ENCODE measurements at regions not wholly inside any gene's neighbourhood (a gene's known extent, or its start where the extent isn't known, plus 50 kb on each side); places are given as distances from the start of the nearest gene placed in this dataset.
A peak's percentile ranks its signal among the peaks of the same experiment; 100 is the strongest.
"Not testable (repeated sequence)": the region's sequence is repeated elsewhere in the genome, so short reads cannot be mapped to it uniquely, and the experiment has no call there.

GRCh38 chr15:79540551-79540950 is 108.4 kb downstream of the MINAR1 start:
- DNase-seq, result no peak

GRCh38 chr15:79541196-79541595 is 109.1 kb downstream of the MINAR1 start:
- no peak for DNase-seq

GRCh38 chr15:79543097-79543496 is 111.0 kb downstream of the MINAR1 start:
- DNase-seq, result no peak

- no peak for DNase-seq
These were observed 117.1 kb downstream of the MINAR1 start for GRCh38 chr15:79549196-79549595.

GRCh38 chr15:79560384-79560783 is 128.2 kb downstream of the MINAR1 start:
- DNase-seq, result no peak

GRCh38 chr15:79561982-79562381 is 129.8 kb downstream of the MINAR1 start:
- no peak for DNase-seq

- DNase-seq, result no peak
These were observed 130.3 kb downstream of the MINAR1 start for GRCh38 chr15:79562403-79562815.

- no peak for DNase-seq
These were observed 130.8 kb downstream of the MINAR1 start for GRCh38 chr15:79562899-79563298.

GRCh38 chr15:79570004-79570403 is 137.9 kb downstream of the MINAR1 start:
- no peak for DNase-seq

GRCh38 chr15:79572691-79573404 is 140.7 kb downstream of the MINAR1 start:
- no peak for DNase-seq

- not testable (repeated sequence) for DNase-seq
These were observed 142.5 kb downstream of the MINAR1 start for GRCh38 chr15:79574431-79575273.

- no peak for DNase-seq
These were observed 150.5 kb downstream of the MINAR1 start for GRCh38 chr15:79582650-79583049.

GRCh38 chr15:79592126-79592525 is 160.0 kb downstream of the MINAR1 start:
- DNase-seq, result no peak

GRCh38 chr15:79593119-79593869 is 161.2 kb downstream of the MINAR1 start:
- no peak for DNase-seq

- DNase-seq, result no peak
These were observed 163.2 kb downstream of the MINAR1 start for GRCh38 chr15:79595306-79595705.

- DNase-seq, result peak; percentile 65
These were observed 164.0 kb downstream of the MINAR1 start for GRCh38 chr15:79595995-79596622.

- no peak for DNase-seq
These were observed 166.5 kb downstream of the MINAR1 start for GRCh38 chr15:79598639-79599038.

GRCh38 chr15:79601405-79602086 is 169.4 kb downstream of the MINAR1 start:
- no peak for DNase-seq

- DNase-seq, result no peak
These were observed 170.0 kb downstream of the MINAR1 start for GRCh38 chr15:79602180-79602579.

GRCh38 chr15:79602731-79603130 is 170.6 kb downstream of the MINAR1 start:
- DNase-seq, result no peak

- DNase-seq, result no peak
These were observed 174.8 kb downstream of the MINAR1 start for GRCh38 chr15:79606831-79607355.
